NCI-H748 (cell line): ENCODE measurements at regions not wholly inside any gene's neighbourhood (a gene's known extent, or its start where the extent isn't known, plus 50 kb on each side); places are given as distances from the start of the nearest gene placed in this dataset.

Source experiments
- DNase-seq: peaks from one replicate; lab custom pipeline; 2025; ENCODE audit not compliant: unreplicated experiment; lab: John Stamatoyannopoulos, UW

GRCh38 chr14:97959251-97959650, 1162.1 kb downstream of the VRK1 start:
- no peak for DNase-seq

- no peak for DNase-seq
These were observed 1163.3 kb downstream of the VRK1 start for GRCh38 chr14:97960436-97960835.

GRCh38 chr14:97970222-97970621, 1173.0 kb downstream of the VRK1 start:
- no peak for DNase-seq

- peak; percentile 66 for DNase-seq
These were observed 1178.0 kb downstream of the VRK1 start for GRCh38 chr14:97975216-97975615.

GRCh38 chr14:97975962-97976361, 1178.8 kb downstream of the VRK1 start:
- DNase-seq = no peak

- no peak for DNase-seq
These were observed 1179.7 kb downstream of the VRK1 start for GRCh38 chr14:97976861-97977260.

GRCh38 chr14:97977651-97978261, 1180.6 kb downstream of the VRK1 start:
- DNase-seq = peak; percentile 87

GRCh38 chr14:97978341-97978740, 1181.2 kb downstream of the VRK1 start:
- DNase-seq = peak; percentile 88

GRCh38 chr14:97993508-97994019, 1196.4 kb downstream of the VRK1 start:
- no peak for DNase-seq

- DNase-seq = no peak
These were observed 1196.9 kb downstream of the VRK1 start for GRCh38 chr14:97994020-97994531.

- no peak for DNase-seq
These were observed 1197.9 kb downstream of the VRK1 start for GRCh38 chr14:97995038-97995437.

GRCh38 chr14:97995531-97995930, 1198.3 kb downstream of the VRK1 start:
- DNase-seq = no peak

GRCh38 chr14:98006008-98006407, 1208.8 kb downstream of the VRK1 start:
- DNase-seq = no peak

- DNase-seq = no peak
These were observed 1211.4 kb downstream of the VRK1 start for GRCh38 chr14:98008381-98009113.

- peak; percentile 67 for DNase-seq
These were observed 1212.0 kb downstream of the VRK1 start for GRCh38 chr14:98009177-98009576.

- no peak for DNase-seq
These were observed 1213.6 kb downstream of the VRK1 start for GRCh38 chr14:98010784-98011183.

GRCh38 chr14:98014851-98015615, 1217.9 kb downstream of the VRK1 start:
- no peak for DNase-seq

- no peak for DNase-seq
These were observed 1218.7 kb downstream of the VRK1 start for GRCh38 chr14:98015921-98016320.

- DNase-seq = no peak
These were observed 1221.4 kb downstream of the VRK1 start for GRCh38 chr14:98018628-98019027.

- no peak for DNase-seq
These were observed 1225.6 kb downstream of the VRK1 start for GRCh38 chr14:98022541-98023520.
